Mammary epithelial cell (primary cell): ENCODE measurements at regions not wholly inside any gene's neighbourhood (a gene's known extent, or its start where the extent isn't known, plus 50 kb on each side); places are given as distances from the start of the nearest gene placed in this dataset.

Experiments
- EZH2 ChIP-seq: IDR thresholded peaks from 2 replicates; pipeline ENCODE4 v1.6.1; 2012; ENCODE audit warnings: low read length, inconsistent platforms, borderline replicate concordance
- TF ChIP-seq, protein P1 (sequence below), 2 donors: IDR thresholded peaks in 1 of 2; conservative IDR thresholded peaks in 1 of 2; 2 replicates each; pipeline ENCODE4 v1.5.1; 2011 to 2012; ENCODE audit warnings: inconsistent platforms in 2 of 2, low read length in 2 of 2, mild to moderate bottlenecking in 2 of 2, control low read depth in 1 of 2, low read depth in 1 of 2; ENCODE audit not compliant: insufficient read depth in 1 of 2; ENCODE audit errors: extremely low read depth in 1 of 2

GRCh38 chr7:118671149-118671548, 446.6 kb downstream of the ANKRD7 start:
- TF ChIP-seq, protein P1, sequence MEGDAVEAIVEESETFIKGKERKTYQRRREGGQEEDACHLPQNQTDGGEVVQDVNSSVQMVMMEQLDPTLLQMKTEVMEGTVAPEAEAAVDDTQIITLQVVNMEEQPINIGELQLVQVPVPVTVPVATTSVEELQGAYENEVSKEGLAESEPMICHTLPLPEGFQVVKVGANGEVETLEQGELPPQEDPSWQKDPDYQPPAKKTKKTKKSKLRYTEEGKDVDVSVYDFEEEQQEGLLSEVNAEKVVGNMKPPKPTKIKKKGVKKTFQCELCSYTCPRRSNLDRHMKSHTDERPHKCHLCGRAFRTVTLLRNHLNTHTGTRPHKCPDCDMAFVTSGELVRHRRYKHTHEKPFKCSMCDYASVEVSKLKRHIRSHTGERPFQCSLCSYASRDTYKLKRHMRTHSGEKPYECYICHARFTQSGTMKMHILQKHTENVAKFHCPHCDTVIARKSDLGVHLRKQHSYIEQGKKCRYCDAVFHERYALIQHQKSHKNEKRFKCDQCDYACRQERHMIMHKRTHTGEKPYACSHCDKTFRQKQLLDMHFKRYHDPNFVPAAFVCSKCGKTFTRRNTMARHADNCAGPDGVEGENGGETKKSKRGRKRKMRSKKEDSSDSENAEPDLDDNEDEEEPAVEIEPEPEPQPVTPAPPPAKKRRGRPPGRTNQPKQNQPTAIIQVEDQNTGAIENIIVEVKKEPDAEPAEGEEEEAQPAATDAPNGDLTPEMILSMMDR (conservative IDR thresholded peaks at IDR 0.05 in 1 of 2, IDR thresholded peaks at IDR 0.05 in 1 of 2; ENCODE audit: extremely low read depth in 1 of 2, insufficient read depth in 1 of 2, low read depth in 1 of 2, low read length in 2 of 2), result no peak
- no peak for TF ChIP-seq EZH2
